ENCODE measurements at regions not wholly inside any gene's neighbourhood (a gene's known extent, or its start where the extent isn't known, plus 50 kb on each side); places are given as distances from the start of the nearest gene placed in this dataset.

GRCh38 chr1:222049176-222049575 lies 307.3 kb upstream of the DUSP10 start:
- CTCF ChIA-PET: no interaction called here
- POLR2A ChIA-PET: no interaction called here
- TF ChIP-seq PKNOX1 (IDR thresholded peaks at IDR 0.05): no peak
- no peak for TF ChIP-seq BHLHE40 (IDR thresholded peaks at IDR 0.05; ENCODE audit: borderline replicate concordance)

GRCh38 chr1:222048094-222048595 lies 306.3 kb upstream of the DUSP10 start:
- CTCF ChIA-PET: interaction anchor here (0.6 to 0.7 kb wide), 2 partner anchors 134 to 417 kb away, joined by 3 to 4 read pairs; no protein-coding TSS in a partner anchor

More at GRCh38 chr1:222049176-222049575, 307.3 kb upstream of the DUSP10 start:
- DNase-seq (ENCODE audit: extremely low spot score): no peak

GRCh38 chr1:222047366-222047765 lies 305.5 kb upstream of the DUSP10 start:
- POLR2A ChIA-PET: no interaction called here
- CTCF ChIA-PET: interaction anchor here (0.6 kb wide), 1 partner anchor 416 kb away, joined by 4 read pairs; no protein-coding TSS in a partner anchor
- DNase-seq (ENCODE audit: extremely low spot score): no peak
- TF ChIP-seq ARNT (IDR thresholded peaks at IDR 0.05): no peak
- TF ChIP-seq LEF1 (IDR thresholded peaks at IDR 0.05; ENCODE audit: borderline replicate concordance): no peak
- no peak for TF ChIP-seq L3MBTL2 (conservative IDR thresholded peaks at IDR 0.05)
- no peak for TF ChIP-seq PKNOX1 (IDR thresholded peaks at IDR 0.05)
- TF ChIP-seq CTBP1 (IDR thresholded peaks at IDR 0.05; ENCODE audit: borderline replicate concordance): no peak
- TF ChIP-seq SUZ12 (IDR thresholded peaks at IDR 0.05): no peak
- no peak for TF ChIP-seq FOXA1 (IDR thresholded peaks at IDR 0.05)
- TF ChIP-seq ELF4 (IDR thresholded peaks at IDR 0.05): no peak
- TF ChIP-seq NFRKB (IDR thresholded peaks at IDR 0.05): no peak
- no peak for TF ChIP-seq HDGF (IDR thresholded peaks at IDR 0.05; ENCODE audit: borderline replicate concordance)
- no peak for TF ChIP-seq FOXM1 (IDR thresholded peaks at IDR 0.05; ENCODE audit: borderline replicate concordance)
- TF ChIP-seq TARDBP (IDR thresholded peaks at IDR 0.05): no peak
- no peak for TF ChIP-seq FOXK2 (IDR thresholded peaks at IDR 0.05)
- no peak for TF ChIP-seq SP1 (IDR thresholded peaks at IDR 0.05)
- TF ChIP-seq BHLHE40 (IDR thresholded peaks at IDR 0.05; ENCODE audit: borderline replicate concordance): no peak
- TF ChIP-seq ZNF384 (IDR thresholded peaks at IDR 0.05): no peak

More at GRCh38 chr1:222048094-222048595, 306.3 kb upstream of the DUSP10 start:
- TF ChIP-seq BHLHE40 (IDR thresholded peaks at IDR 0.05; ENCODE audit: borderline replicate concordance): no peak
- no peak for TF ChIP-seq CTBP1 (IDR thresholded peaks at IDR 0.05; ENCODE audit: borderline replicate concordance)
- TF ChIP-seq ZNF384 (IDR thresholded peaks at IDR 0.05): no peak
- no peak for TF ChIP-seq TARDBP (IDR thresholded peaks at IDR 0.05)
- no peak for TF ChIP-seq SP1 (IDR thresholded peaks at IDR 0.05)
- no peak for TF ChIP-seq L3MBTL2 (conservative IDR thresholded peaks at IDR 0.05)
- no peak for TF ChIP-seq NFRKB (IDR thresholded peaks at IDR 0.05)
- TF ChIP-seq HDGF (IDR thresholded peaks at IDR 0.05; ENCODE audit: borderline replicate concordance): no peak
- TF ChIP-seq FOXA1 (IDR thresholded peaks at IDR 0.05): no peak
- TF ChIP-seq FOXK2 (IDR thresholded peaks at IDR 0.05): no peak
- TF ChIP-seq PKNOX1 (IDR thresholded peaks at IDR 0.05): no peak
- TF ChIP-seq ELF4 (IDR thresholded peaks at IDR 0.05): no peak
- TF ChIP-seq SUZ12 (IDR thresholded peaks at IDR 0.05): no peak
- no peak for TF ChIP-seq LEF1 (IDR thresholded peaks at IDR 0.05; ENCODE audit: borderline replicate concordance)
- no peak for TF ChIP-seq FOXM1 (IDR thresholded peaks at IDR 0.05; ENCODE audit: borderline replicate concordance)
- TF ChIP-seq ARNT (IDR thresholded peaks at IDR 0.05): no peak
- POLR2A ChIA-PET: no interaction called here
- DNase-seq (ENCODE audit: extremely low spot score): no peak

- no peak for TF ChIP-seq SUZ12 (IDR thresholded peaks at IDR 0.05)
- no peak for TF ChIP-seq ZNF384 (IDR thresholded peaks at IDR 0.05)
- TF ChIP-seq NFRKB (IDR thresholded peaks at IDR 0.05): no peak
- TF ChIP-seq FOXK2 (IDR thresholded peaks at IDR 0.05): no peak
- TF ChIP-seq LEF1 (IDR thresholded peaks at IDR 0.05; ENCODE audit: borderline replicate concordance): no peak
- TF ChIP-seq CTBP1 (IDR thresholded peaks at IDR 0.05; ENCODE audit: borderline replicate concordance): no peak
- no peak for TF ChIP-seq HDGF (IDR thresholded peaks at IDR 0.05; ENCODE audit: borderline replicate concordance)
- no peak for TF ChIP-seq TARDBP (IDR thresholded peaks at IDR 0.05)
- TF ChIP-seq L3MBTL2 (conservative IDR thresholded peaks at IDR 0.05): no peak
- no peak for TF ChIP-seq PKNOX1 (IDR thresholded peaks at IDR 0.05)
- no peak for TF ChIP-seq BHLHE40 (IDR thresholded peaks at IDR 0.05; ENCODE audit: borderline replicate concordance)
- no peak for TF ChIP-seq SP1 (IDR thresholded peaks at IDR 0.05)
- no peak for TF ChIP-seq FOXA1 (IDR thresholded peaks at IDR 0.05)
- TF ChIP-seq ARNT (IDR thresholded peaks at IDR 0.05): no peak
- TF ChIP-seq FOXM1 (IDR thresholded peaks at IDR 0.05; ENCODE audit: borderline replicate concordance): no peak
- TF ChIP-seq ELF4 (IDR thresholded peaks at IDR 0.05): no peak
- DNase-seq (ENCODE audit: extremely low spot score): no peak
- POLR2A ChIA-PET: no interaction called here
- CTCF ChIA-PET: no interaction called here
Observed at GRCh38 chr1:222046684-222047263, 304.9 kb upstream of the DUSP10 start.

- TF ChIP-seq FOXA1 (IDR thresholded peaks at IDR 0.05): no peak
- TF ChIP-seq LEF1 (IDR thresholded peaks at IDR 0.05; ENCODE audit: borderline replicate concordance): no peak
- TF ChIP-seq ARNT (IDR thresholded peaks at IDR 0.05): no peak
- TF ChIP-seq FOXK2 (IDR thresholded peaks at IDR 0.05): no peak
- no peak for TF ChIP-seq ZNF384 (IDR thresholded peaks at IDR 0.05)
- DNase-seq (ENCODE audit: extremely low spot score): no peak
- CTCF ChIA-PET: no interaction called here
- POLR2A ChIA-PET: no interaction called here
Observed at GRCh38 chr1:222045786-222046185, 303.9 kb upstream of the DUSP10 start.
